Smooth muscle cell (in vitro differentiated cells): ENCODE measurements at regions not wholly inside any gene's neighbourhood (a gene's known extent, or its start where the extent isn't known, plus 50 kb on each side); places are given as distances from the start of the nearest gene placed in this dataset.

Experiments
- DNase-seq: peaks from one replicate; lab custom pipeline; 2025; ENCODE audit not compliant: unreplicated experiment; lab: John Stamatoyannopoulos, UW
- H2AFZ ChIP-seq: fragments of 200-600 bp; sonication (generic); 2 replicates; pipeline ENCODE4 v1.6.0; 2016; ENCODE audit warnings: antibody characterized with exemption, low read depth, mild to moderate bottlenecking
- H3F3A ChIP-seq: fragments of 200-600 bp; sonication (generic); 2 replicates; pipeline ENCODE4 v1.6.0; 2017; ENCODE audit warnings: antibody characterized with exemption, low read depth
- H3K27ac ChIP-seq: fragments of 200-600 bp; sonication (generic); 2 replicates; pipeline ENCODE4 v1.5.1; 2016; ENCODE audit warnings: low read depth, mild to moderate bottlenecking
- H3K27me3 ChIP-seq: fragments of 200-600 bp; sonication (generic); 2 replicates; pipeline ENCODE4 v1.6.1; 2016; ENCODE audit warnings: low read depth, mild to moderate bottlenecking
- H3K36me3 ChIP-seq: fragments of 200-600 bp; sonication (generic); 2 replicates; pipeline ENCODE4 v1.5.1; 2016; ENCODE audit warnings: low read depth
- H3K4me1 ChIP-seq: fragments of 200-600 bp; sonication (generic); 2 replicates; pipeline ENCODE4 v1.5.1; 2016; ENCODE audit warnings: low read depth
- H3K4me2 ChIP-seq: fragments of 200-600 bp; sonication (generic); 2 replicates; pipeline ENCODE4 v1.6.0; 2016; ENCODE audit warnings: mild to moderate bottlenecking
- H3K4me3 ChIP-seq: fragments of 200-600 bp; sonication (generic); 2 replicates; pipeline ENCODE4 v1.5.1; 2016; ENCODE audit warnings: mild to moderate bottlenecking
- H3K79me2 ChIP-seq: fragments of 200-600 bp; sonication (generic); 2 replicates; pipeline ENCODE4 v1.6.0; 2016; ENCODE audit warnings: low read depth, mild to moderate bottlenecking
- H3K9ac ChIP-seq: fragments of 200-600 bp; sonication (generic); 2 replicates; pipeline ENCODE4 v1.6.0; 2016; ENCODE audit warnings: low read depth
- H3K9me3 ChIP-seq: fragments of 200-600 bp; sonication (generic); replicated peaks from 2 replicates; pipeline ENCODE4 v1.5.1; 2016; ENCODE audit warnings: low read depth
- H4K20me1 ChIP-seq: fragments of 200-600 bp; sonication (generic); 2 replicates; pipeline ENCODE4 v1.6.0; 2016; ENCODE audit warnings: low read depth
- CTCF ChIP-seq: fragments of 200-600 bp; sonication (generic); IDR thresholded peaks from 2 replicates; pipeline ENCODE4 v1.5.1; 2017; ENCODE audit warnings: borderline replicate concordance, mild to moderate bottlenecking, antibody characterized with exemption; ENCODE audit not compliant: insufficient read depth, poor library complexity, severe bottlenecking
- WGBS: methylation state at CpG from one replicate; pipeline ENCODE4 v1.1.7; 2016; ENCODE audit warnings: low lambda C conversion rate; 5-methylcytosine and 5-hydroxymethylcytosine counted together

- no peak for TF ChIP-seq CTCF
- Histone ChIP-seq H2AFZ (no peak overlapping the region), H3K4me2 (no peak overlapping the region), H3K4me1 (no peaks in the 10 kb centered on the region), H3K9me3 (no peaks in the 10 kb centered on the region), H3K4me3 (no peak overlapping the region), H3K36me3 (no peaks in the 10 kb centered on the region), H3K27ac (no peak overlapping the region), H3K9ac (no peak overlapping the region), H3K27me3 (no peaks in the 10 kb centered on the region), H3K79me2 (no peaks in the 10 kb centered on the region), H4K20me1 (no peaks in the 10 kb centered on the region), H3F3A (no peaks in the 10 kb centered on the region)
- DNase-seq, result no peak
- 55% methylated on average over 6 of the region's 6 CpGs for WGBS
These were observed 92.8 kb downstream of the SNX18 start for GRCh38 chr5:54610197-54610944.

GRCh38 chr5:54608423-54609085 lies 91.0 kb downstream of the SNX18 start:
- H3K27ac ChIP-seq, result no peak overlapping the region
- H3K79me2 ChIP-seq, result no peaks in the 10 kb centered on the region
- no peaks in the 10 kb centered on the region for H3K4me1 ChIP-seq
- H3K9me3 ChIP-seq, result no peaks in the 10 kb centered on the region
- H3K4me3 ChIP-seq, result no peak overlapping the region
- H3K4me2 ChIP-seq, result no peak overlapping the region
- H2AFZ ChIP-seq, result no peak overlapping the region
- H3K36me3 ChIP-seq, result no peaks in the 10 kb centered on the region
- no peak overlapping the region for H3K9ac ChIP-seq
- 85% methylated on average over 3 of the region's 3 CpGs for WGBS
- TF ChIP-seq CTCF, result no peak
- no peaks in the 10 kb centered on the region for H4K20me1 ChIP-seq
- no peak for DNase-seq
- no peaks in the 10 kb centered on the region for H3K27me3 ChIP-seq
- no peaks in the 10 kb centered on the region for H3F3A ChIP-seq

GRCh38 chr5:54607006-54607405 lies 89.4 kb downstream of the SNX18 start:
- Histone ChIP-seq H3K27me3 (no peaks in the 10 kb centered on the region), H3K27ac (no peak overlapping the region), H4K20me1 (no peaks in the 10 kb centered on the region), H3K36me3 (no peaks in the 10 kb centered on the region), H3K9me3 (no peaks in the 10 kb centered on the region), H3K4me2 (no peak overlapping the region), H3K4me1 (no peaks in the 10 kb centered on the region), H3K79me2 (no peaks in the 10 kb centered on the region), H2AFZ (no peak overlapping the region), H3F3A (no peaks in the 10 kb centered on the region), H3K4me3 (no peak overlapping the region), H3K9ac (no peak overlapping the region)
- DNase-seq, result no peak
- 94% methylated on average over 3 of the region's 3 CpGs for WGBS
- no peak for TF ChIP-seq CTCF
